K562 (cell line): ENCODE measurements at regions not wholly inside any gene's neighbourhood (a gene's known extent, or its start where the extent isn't known, plus 50 kb on each side); places are given as distances from the start of the nearest gene placed in this dataset.

Experiments
- ATAC-seq: fragments of 200-7000 bp; cut with Tn5 transposase; 3 replicates; pipeline ENCODE4 v1.9.1; 2020; ENCODE audit warnings: moderate library complexity
- BruUV-seq: library from RNA; stranded (reverse); fragments of 400-500 nt; replicated peaks from 2 replicates; lab custom pipeline; 2021; lab: Mats Ljungman, UMichigan
- CTCF ChIA-PET: fragments of 300-600 bp; formaldehyde crosslinking; extraction: SDS; loops from one replicate; lab custom pipeline; 2021; ENCODE audit warnings: low intra/inter-chr PET ratio; lab: Yijun Ruan, JAX
- POLR2A ChIA-PET: fragments of 300-600, 350-650 bp; sonication (Branson Sonifier 250); formaldehyde crosslinking; extraction: SDS; loops from one replicate; lab custom pipeline; 2021; ENCODE audit warnings: antibody characterized with exemption, inconsistent platforms; lab: Yijun Ruan, JAX
- DNase-seq, 4 experiments: peaks; one replicate each; pipeline versions ENCODE4 v3.0.0 to v3.0.0-alpha.2; 2011 to 2018; ENCODE audit warnings: low spot score in 3 of 4, mixed read lengths in 3 of 4; ENCODE audit errors: extremely low read depth in 1 of 4
- FAIRE-seq: peaks from 2 replicates; lab custom pipeline; 2011; peaks lifted over from hg19 to GRCh38; lab: Jason Lieb, UNC
- H2AFZ ChIP-seq: 2 replicates; pipeline ENCODE4 v1.6.0; 2011; ENCODE audit warnings: low read depth, low read length, control low read depth, inconsistent platforms
- H3K27ac ChIP-seq: fragments of 200-600 bp; 3 replicates; pipeline ENCODE4 v1.8.0; 2011; ENCODE audit warnings: low read depth, mild to moderate bottlenecking, control low read depth, inconsistent platforms, low read length, moderate library complexity, mixed read lengths; ENCODE audit errors: extremely low read depth
- H3K27me3 ChIP-seq, 2 experiments: fragments of 300-600 bp in 1 of 2; 2 replicates in 1 of 2; 3 replicates in 1 of 2; pipeline versions ENCODE4 v1.6.0 to v1.8.0; 2011; ENCODE audit warnings: inconsistent platforms in 2 of 2, low read length in 2 of 2, mild to moderate bottlenecking in 1 of 2, mixed read lengths in 1 of 2, moderate library complexity in 1 of 2; ENCODE audit not compliant: control insufficient read depth in 2 of 2, insufficient read depth in 2 of 2
- H3K36me3 ChIP-seq: fragments of 300-600 bp; 3 replicates; pipeline ENCODE4 v1.8.0; 2011; ENCODE audit warnings: mild to moderate bottlenecking, low read length, inconsistent platforms; ENCODE audit not compliant: control insufficient read depth, insufficient read depth
- H3K4me1 ChIP-seq, 2 experiments: fragments of 200-600 bp in 1 of 2; replicated peaks in 1 of 2; 2 replicates in 1 of 2; 3 replicates in 1 of 2; pipeline versions ENCODE4 v1.5.1 to v1.8.0; 2011; ENCODE audit warnings: inconsistent platforms in 2 of 2, low read length in 2 of 2, mild to moderate bottlenecking in 1 of 2, mixed read lengths in 1 of 2, moderate library complexity in 1 of 2; ENCODE audit not compliant: control insufficient read depth in 2 of 2, insufficient read depth in 2 of 2
- H3K4me2 ChIP-seq: 2 replicates; pipeline ENCODE4 v1.6.1; 2011; ENCODE audit warnings: low read length, control low read depth, inconsistent platforms, mixed read lengths; ENCODE audit not compliant: insufficient read depth
- H3K4me3 ChIP-seq: fragments of 200-600 bp; sonication (generic), shearing (Covaris generic); 2 replicates; pipeline ENCODE4 v1.5.1; 2016; ENCODE audit warnings: control low read depth, inconsistent platforms
- H3K79me2 ChIP-seq: fragments of 200-600 bp; 3 replicates; pipeline ENCODE4 v1.8.0; 2011; ENCODE audit warnings: low read length, inconsistent platforms; ENCODE audit not compliant: control insufficient read depth, insufficient read depth
- H3K9ac ChIP-seq, 2 experiments: 2 replicates each; pipeline versions ENCODE4 v1.6.0 to v1.6.1; 2011; ENCODE audit warnings: low read depth in 2 of 2, low read length in 2 of 2, control low read depth in 1 of 2, inconsistent platforms in 1 of 2, mild to moderate bottlenecking in 1 of 2, mixed read lengths in 1 of 2; ENCODE audit not compliant: insufficient read depth in 1 of 2
- H3K9me1 ChIP-seq: one replicate; pipeline ENCODE4 v1.6.0; 2011; ENCODE audit warnings: inconsistent platforms, mild to moderate bottlenecking, low read length, moderate library complexity; ENCODE audit not compliant: control insufficient read depth, insufficient read depth
- H3K9me3 ChIP-seq: replicated peaks from 2 replicates; pipeline ENCODE4 v1.5.1; 2011; ENCODE audit warnings: low read depth, low read length, inconsistent platforms; ENCODE audit not compliant: control insufficient read depth, insufficient read depth
- H4K20me1 ChIP-seq: replicated peaks from 2 replicates; pipeline ENCODE4 v1.6.1; 2011; ENCODE audit warnings: low read length, inconsistent platforms, mixed read lengths; ENCODE audit not compliant: control insufficient read depth, insufficient read depth
- CBFA2T3 ChIP-seq: fragments of 450-650 bp; IDR thresholded peaks from 2 replicates; pipeline ENCODE4 v1.6.1; 2017
- HLTF ChIP-seq: fragments of 450-650 bp; IDR thresholded peaks from 2 replicates; pipeline ENCODE4 v1.6.1; 2016
- JUN ChIP-seq, 2 experiments: sonication (generic) in 1 of 2; formaldehyde crosslinking in 1 of 2; IDR thresholded peaks; 2 replicates each; pipeline versions ENCODE4 v1.6.1 to v1.8.0; 2012 to 2022; ENCODE audit warnings: borderline replicate concordance in 2 of 2, mild to moderate bottlenecking in 2 of 2, improper control_type of control experiment in 1 of 2, low read depth in 1 of 2, low read length in 1 of 2, missing genetic modification reagents in 1 of 2
- MTA2 ChIP-seq: fragments of 450-650 bp; IDR thresholded peaks from 2 replicates; pipeline ENCODE4 v1.6.1; 2016; ENCODE audit warnings: low read depth
- MYC ChIP-seq, 2 experiments: fragments of 250-450 bp in 1 of 2; sonication (Bioruptor Pico) in 1 of 2; IDR thresholded peaks; 2 replicates each; pipeline versions ENCODE4 v1.5.1 to v1.6.1; 2012 to 2021; ENCODE audit warnings: low read depth in 2 of 2, borderline replicate concordance in 1 of 2, improper control_type of control experiment in 1 of 2, low read length in 1 of 2, mild to moderate bottlenecking in 1 of 2, moderate library complexity in 1 of 2
- POLR2G ChIP-seq: fragments of 200-400 bp; formaldehyde crosslinking; IDR thresholded peaks from 2 replicates; pipeline ENCODE4 v1.6.1; 2017; ENCODE audit warnings: low read depth, mild to moderate bottlenecking, antibody characterized with exemption, low read length, moderate library complexity
- RAD51 ChIP-seq: fragments of 450-650 bp; IDR thresholded peaks from 2 replicates; pipeline ENCODE4 v1.7.1; 2016; ENCODE audit warnings: low read depth, mild to moderate bottlenecking, borderline replicate concordance
- ZFP30 ChIP-seq: fragments of 250-450 bp; sonication (Bioruptor Pico); IDR thresholded peaks from 2 replicates; pipeline ENCODE4 v1.8.0; 2022; ENCODE audit warnings: moderate library complexity, mild to moderate bottlenecking, inconsistent platforms, borderline replicate concordance
- ZNF175 ChIP-seq: fragments of 200-800 bp; sonication (Bioruptor generic); IDR thresholded peaks from 2 replicates; pipeline ENCODE4 v1.6.1; 2016; ENCODE audit warnings: low read depth, mild to moderate bottlenecking, missing genetic modification characterization, missing compliant biosample characterization
- ZNF232 ChIP-seq: sonication (generic); formaldehyde crosslinking; IDR thresholded peaks from 2 replicates; pipeline ENCODE4 v1.8.0; 2022; ENCODE audit warnings: mild to moderate bottlenecking, missing genetic modification reagents
- ZNF311 ChIP-seq: fragments of 250-450 bp; sonication (Bioruptor Pico); IDR thresholded peaks from 2 replicates; pipeline ENCODE4 v1.4.0; 2020; ENCODE audit warnings: mild to moderate bottlenecking, moderate library complexity
- WGBS: fragments of 100-300 bp; shearing (Covaris generic); methylation state at CpG from one replicate; pipeline ENCODE4 v1.1.6; 2016; ENCODE audit warnings: low coverage, mixed read lengths; ENCODE audit not compliant: insufficient coverage; ENCODE audit errors: missing lambda C conversion rate; 5-methylcytosine and 5-hydroxymethylcytosine counted together
- in situ Hi-C: fragments of 300-500 bp; cut with MboI; formaldehyde crosslinking; loops from 4 replicates; pipeline ENCODE4 v1.15.0; 2018; ENCODE audit warnings: inconsistent platforms, mixed read lengths
- intact Hi-C: fragments of 100-400 bp; cut with micrococcal nuclease; formaldehyde crosslinking; loops from 2 replicates; pipeline ENCODE4 v1.14.2; 2022
- TF ChIP-seq, protein P1 (sequence below), 2 experiments: fragments of 450-650 bp in 1 of 2; sonication (generic) in 1 of 2; formaldehyde crosslinking in 1 of 2; IDR thresholded peaks in 1 of 2; conservative IDR thresholded peaks in 1 of 2; 2 replicates each; pipeline versions ENCODE4 v1.6.1 to v1.8.1; 2016 to 2023; ENCODE audit warnings: mild to moderate bottlenecking in 2 of 2, moderate library complexity in 2 of 2, inconsistent platforms in 1 of 2, missing genetic modification reagents in 1 of 2
- TF ChIP-seq, protein P2 (sequence below): sonication (generic); formaldehyde crosslinking; IDR thresholded peaks from 2 replicates; pipeline ENCODE4 v1.8.1; 2022; ENCODE audit warnings: missing genetic modification reagents
- TF ChIP-seq, protein P3 (sequence below): fragments of 250-450 bp; sonication (Bioruptor Pico); IDR thresholded peaks from 2 replicates; pipeline ENCODE4 v1.8.0; 2021; ENCODE audit warnings: borderline replicate concordance, mild to moderate bottlenecking, moderate library complexity; ENCODE audit not compliant: poor library complexity, severe bottlenecking
- TF ChIP-seq, protein P4 (sequence below): fragments of 450-650 bp; formaldehyde crosslinking; IDR thresholded peaks from 2 replicates; pipeline ENCODE4 v1.4.0; 2020; ENCODE audit warnings: mild to moderate bottlenecking, moderate library complexity

DNA sequence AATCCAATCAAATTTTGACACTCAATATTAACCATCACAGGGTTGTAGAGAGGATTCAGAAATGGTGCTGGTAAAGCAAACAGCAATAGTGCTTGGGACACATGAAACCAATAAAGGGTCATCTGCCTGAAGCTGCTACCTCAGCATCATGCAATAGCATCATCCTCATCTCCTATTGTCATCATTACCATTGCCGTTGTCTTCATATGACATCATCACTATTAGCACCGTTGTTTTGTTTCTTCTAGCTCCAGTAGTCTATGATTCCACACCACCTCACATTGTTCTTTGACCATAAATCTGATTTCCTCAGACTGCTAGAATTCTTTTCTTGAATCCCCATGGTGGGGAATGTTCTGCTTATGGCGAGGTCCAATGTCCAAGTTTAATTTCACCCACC is 52.8 kb upstream of the GRK3 start (continued):
- TF ChIP-seq, protein P1, sequence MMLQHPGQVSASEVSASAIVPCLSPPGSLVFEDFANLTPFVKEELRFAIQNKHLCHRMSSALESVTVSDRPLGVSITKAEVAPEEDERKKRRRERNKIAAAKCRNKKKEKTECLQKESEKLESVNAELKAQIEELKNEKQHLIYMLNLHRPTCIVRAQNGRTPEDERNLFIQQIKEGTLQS (IDR thresholded peaks at IDR 0.05): peak; percentile 36; the same call in 1 of the 2 replicates
- TF ChIP-seq, protein P1 (CRISPR knock-in tag; conservative IDR thresholded peaks at IDR 0.05): no peak

DNA sequence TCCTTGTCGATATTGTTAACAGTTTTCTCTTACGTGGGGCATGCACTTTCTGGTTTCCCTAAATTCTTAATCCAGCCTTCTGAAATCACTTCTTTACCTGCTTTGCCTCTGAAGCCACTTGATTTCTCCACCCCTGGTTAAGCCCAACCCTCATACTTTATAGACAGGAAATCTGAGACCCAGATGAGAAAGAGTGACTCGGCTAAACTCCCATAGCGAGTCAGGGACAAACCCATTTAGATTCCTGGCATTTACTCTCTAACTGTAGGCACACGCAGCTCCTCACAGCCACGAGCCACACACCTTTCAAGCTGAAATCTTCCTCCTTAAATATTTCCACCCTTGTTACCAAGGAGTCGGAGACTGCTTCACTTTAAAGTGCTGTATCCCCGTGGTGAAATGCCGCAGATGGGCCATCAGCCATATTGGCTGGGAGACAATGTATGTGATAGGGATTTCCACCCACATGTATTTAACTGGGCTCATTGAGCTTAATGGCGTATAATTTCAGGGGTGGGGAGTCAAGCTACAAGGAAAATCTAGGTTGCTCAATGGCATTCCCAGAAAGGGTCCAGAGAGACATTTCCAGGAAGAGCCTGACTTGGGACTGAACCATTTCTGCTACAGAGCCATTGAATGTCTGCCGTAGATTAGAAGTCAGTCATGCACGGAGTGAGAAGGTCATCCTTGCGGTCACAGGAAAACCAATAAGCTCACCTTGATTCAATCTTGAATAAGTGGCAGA is 49.9 kb upstream of the GRK3 start:
- DNase-seq (no peak), FAIRE-seq (no peak), ATAC-seq (no peak)
- Histone ChIP-seq H3K4me3 (no peak overlapping the region), H4K20me1 (no peaks in the 10 kb centered on the region), H3K27ac (no peak overlapping the region), H3K36me3 (no peaks in the 10 kb centered on the region), H3K27me3 (no peaks in the 10 kb centered on the region), H3K79me2 (no peaks in the 10 kb centered on the region), H2AFZ (no peak overlapping the region), H3K4me1 (no peaks in the 10 kb centered on the region), H3K9ac (no peak overlapping the region), H3K9me1 (no peaks in the 10 kb centered on the region), H3K9me3 (no peaks in the 10 kb centered on the region), H3K4me2 (no peak overlapping the region)
- no TSS peak for BruUV-seq
- intact Hi-C loops: no loop called here
- CTCF ChIA-PET: no interaction called here
- POLR2A ChIA-PET: interaction anchor here (0.6 to 0.8 kb wide), 2 partner anchors 14 to 198 kb away, joined by 3 to 5 read pairs; no protein-coding TSS in a partner anchor
- WGBS: 16% methylated on average over 13 of the region's 13 CpGs
- in situ Hi-C loops: no loop called here
- TF ChIP-seq MYC (IDR thresholded peaks at IDR 0.05; ENCODE audit: low read depth, low read length) (no peak), MYC (CRISPR knock-in tag; IDR thresholded peaks at IDR 0.05; ENCODE audit: borderline replicate concordance, low read depth) (no peak), HLTF (no peak), ZNF175 (CRISPR knock-in tag) (no peak), ZNF232 (no peak), RAD51 (no peak), CBFA2T3 (no peak), JUN (IDR thresholded peaks at IDR 0.05; ENCODE audit: borderline replicate concordance, low read depth, low read length) (no peak), JUN (CRISPR knock-in tag; IDR thresholded peaks at IDR 0.05; ENCODE audit: borderline replicate concordance) (no peak), ZNF311 (no peak), MTA2 (no peak), ZFP30 (CRISPR knock-in tag) (no peak), POLR2G (no peak)
- TF ChIP-seq, protein P2, sequence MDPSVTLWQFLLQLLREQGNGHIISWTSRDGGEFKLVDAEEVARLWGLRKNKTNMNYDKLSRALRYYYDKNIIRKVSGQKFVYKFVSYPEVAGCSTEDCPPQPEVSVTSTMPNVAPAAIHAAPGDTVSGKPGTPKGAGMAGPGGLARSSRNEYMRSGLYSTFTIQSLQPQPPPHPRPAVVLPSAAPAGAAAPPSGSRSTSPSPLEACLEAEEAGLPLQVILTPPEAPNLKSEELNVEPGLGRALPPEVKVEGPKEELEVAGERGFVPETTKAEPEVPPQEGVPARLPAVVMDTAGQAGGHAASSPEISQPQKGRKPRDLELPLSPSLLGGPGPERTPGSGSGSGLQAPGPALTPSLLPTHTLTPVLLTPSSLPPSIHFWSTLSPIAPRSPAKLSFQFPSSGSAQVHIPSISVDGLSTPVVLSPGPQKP: no peak
- TF ChIP-seq, protein P3, sequence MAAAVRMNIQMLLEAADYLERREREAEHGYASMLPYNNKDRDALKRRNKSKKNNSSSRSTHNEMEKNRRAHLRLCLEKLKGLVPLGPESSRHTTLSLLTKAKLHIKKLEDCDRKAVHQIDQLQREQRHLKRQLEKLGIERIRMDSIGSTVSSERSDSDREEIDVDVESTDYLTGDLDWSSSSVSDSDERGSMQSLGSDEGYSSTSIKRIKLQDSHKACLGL (CRISPR knock-in tag): no peak
- TF ChIP-seq, protein P4, sequence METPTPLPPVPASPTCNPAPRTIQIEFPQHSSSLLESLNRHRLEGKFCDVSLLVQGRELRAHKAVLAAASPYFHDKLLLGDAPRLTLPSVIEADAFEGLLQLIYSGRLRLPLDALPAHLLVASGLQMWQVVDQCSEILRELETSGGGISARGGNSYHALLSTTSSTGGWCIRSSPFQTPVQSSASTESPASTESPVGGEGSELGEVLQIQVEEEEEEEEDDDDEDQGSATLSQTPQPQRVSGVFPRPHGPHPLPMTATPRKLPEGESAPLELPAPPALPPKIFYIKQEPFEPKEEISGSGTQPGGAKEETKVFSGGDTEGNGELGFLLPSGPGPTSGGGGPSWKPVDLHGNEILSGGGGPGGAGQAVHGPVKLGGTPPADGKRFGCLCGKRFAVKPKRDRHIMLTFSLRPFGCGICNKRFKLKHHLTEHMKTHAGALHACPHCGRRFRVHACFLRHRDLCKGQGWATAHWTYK (CRISPR knock-in tag): no peak
